Activated CD4-positive, alpha-beta T cell treated with anti-CD3 and anti-CD28 coated beads for 36 hours (primary cell): ENCODE measurements at regions not wholly inside any gene's neighbourhood (a gene's known extent, or its start where the extent isn't known, plus 50 kb on each side); places are given as distances from the start of the nearest gene placed in this dataset.

Source experiments
- ATAC-seq: fragments of 200-7000 bp; cut with Tn5 transposase; one replicate; pipeline ENCODE4 v1.10.0; 2021; ENCODE audit warnings: mild to moderate bottlenecking, moderate library complexity
- CTCF ChIA-PET: fragments of 350-600 bp; sonication (Branson Sonifier 250); formaldehyde crosslinking; loops from one replicate; lab custom pipeline; 2021; ENCODE audit warnings: antibody characterized with exemption; lab: Charles Lee
- POLR2A ChIA-PET: fragments of 350-600 bp; sonication (Branson Sonifier 250); formaldehyde crosslinking; loops from one replicate; lab custom pipeline; 2021; ENCODE audit warnings: antibody characterized with exemption, inconsistent platforms; lab: Charles Lee
- DNase-seq: peaks from one replicate; pipeline ENCODE4 v3.0.0-alpha.2; 2020
- H3K27ac Mint-ChIP-seq: one replicate; pipeline ENCODE4 v1.8.0; 2021; ENCODE audit warnings: mixed read lengths
- H3K27me3 Mint-ChIP-seq: one replicate; pipeline ENCODE4 v1.8.0; 2021; ENCODE audit warnings: mixed read lengths
- H3K36me3 Mint-ChIP-seq: one replicate; pipeline ENCODE4 v1.8.0; 2021; ENCODE audit warnings: low read depth, mixed read lengths
- H3K4me1 Mint-ChIP-seq: one replicate; pipeline ENCODE4 v1.8.0; 2021; ENCODE audit warnings: mixed read lengths
- H3K4me3 Mint-ChIP-seq: one replicate; pipeline ENCODE4 v1.8.0; 2021; ENCODE audit warnings: mild to moderate bottlenecking, moderate library complexity, mixed read lengths
- H3K9me3 Mint-ChIP-seq: one replicate; pipeline ENCODE4 v1.8.0; 2021; ENCODE audit warnings: low read depth, mixed read lengths
- intact Hi-C, 2 experiments: fragments of 100-400 bp; cut with DNase I in 1 of 2; cut with micrococcal nuclease in 1 of 2; formaldehyde crosslinking; loops; one replicate each; pipeline versions ENCODE4 v1.14.2 to v1.15.1; 2022 to 2024; cut with DNase I, micrococcal nuclease

GRCh38 chr12:27907766-27908165 is 64.8 kb downstream of the PTHLH start:
- H3K27ac Mint-ChIP-seq, result no peak overlapping the region
- ATAC-seq (no peak), DNase-seq (no peak)
- CTCF ChIA-PET, result no interaction called here
- POLR2A ChIA-PET, result no interaction called here
- H3K4me3 Mint-ChIP-seq, result no peak overlapping the region
- no peaks in the 10 kb centered on the region for H3K4me1 Mint-ChIP-seq
- H3K9me3 Mint-ChIP-seq, result no peaks in the 10 kb centered on the region
- no peaks in the 10 kb centered on the region for H3K36me3 Mint-ChIP-seq
- intact Hi-C loops, result no loop called here
- H3K27me3 Mint-ChIP-seq, result peaks cover 19% of the 10 kb centered on the region

- CTCF ChIA-PET, result interaction anchor here (0.6 to 1.6 kb wide), 4 partner anchors 34 to 174 kb away, joined by 3 to 5 read pairs (median 4); no protein-coding TSS in a partner anchor
- Mint-ChIP-seq H3K4me3 (no peak overlapping the region), H3K36me3 (no peaks in the 10 kb centered on the region), H3K27me3 (peaks cover 19% of the 10 kb centered on the region), H3K9me3 (no peaks in the 10 kb centered on the region), H3K27ac (no peak overlapping the region), H3K4me1 (no peaks in the 10 kb centered on the region)
- no peak for DNase-seq
- ATAC-seq, result no peak
- intact Hi-C loops, result no loop called here
- POLR2A ChIA-PET, result no interaction called here
These were observed 65.7 kb downstream of the PTHLH start for GRCh38 chr12:27906658-27907473.

GRCh38 chr12:27906127-27906500 is 66.4 kb downstream of the PTHLH start:
- Mint-ChIP-seq H3K27ac (no peak overlapping the region), H3K4me3 (no peak overlapping the region), H3K4me1 (no peaks in the 10 kb centered on the region), H3K9me3 (no peaks in the 10 kb centered on the region), H3K27me3 (peaks cover 15% of the 10 kb centered on the region), H3K36me3 (no peaks in the 10 kb centered on the region)
- intact Hi-C loops, result no loop called here
- POLR2A ChIA-PET, result no interaction called here
- CTCF ChIA-PET, result interaction anchor here (0.7 to 1.6 kb wide), 2 partner anchors 34 to 35 kb away, joined by 4 read pairs; no protein-coding TSS in a partner anchor
- DNase-seq, result no peak
- no peak for ATAC-seq

GRCh38 chr12:27905285-27906126 is 67.0 kb downstream of the PTHLH start:
- intact Hi-C loops, result no loop called here
- no peak overlapping the region for H3K27ac Mint-ChIP-seq
- ChIA-PET CTCF (interaction anchor here (0.7 to 1.6 kb wide), 2 partner anchors 34 to 35 kb away, joined by 4 read pairs; no protein-coding TSS in a partner anchor), POLR2A (no interaction called here)
- peaks cover 13% of the 10 kb centered on the region for H3K27me3 Mint-ChIP-seq
- no peaks in the 10 kb centered on the region for H3K9me3 Mint-ChIP-seq
- H3K4me3 Mint-ChIP-seq, result no peak overlapping the region
- no peaks in the 10 kb centered on the region for H3K36me3 Mint-ChIP-seq
- ATAC-seq (no peak), DNase-seq (no peak)
- no peaks in the 10 kb centered on the region for H3K4me1 Mint-ChIP-seq

GRCh38 chr12:27902651-27903050 is 69.9 kb downstream of the PTHLH start:
- Mint-ChIP-seq H3K27ac (no peak overlapping the region), H3K4me3 (no peak overlapping the region), H3K4me1 (no peaks in the 10 kb centered on the region), H3K27me3 (peaks cover 6% of the 10 kb centered on the region), H3K36me3 (no peaks in the 10 kb centered on the region), H3K9me3 (no peaks in the 10 kb centered on the region)
- CTCF ChIA-PET, result interaction anchor here (0.9 kb wide), 1 partner anchor 38 kb away, joined by 4 read pairs; no protein-coding TSS in a partner anchor
- no peak for ATAC-seq
- POLR2A ChIA-PET, result no interaction called here
- no peak for DNase-seq
- intact Hi-C loops, result no loop called here

GRCh38 chr12:27901959-27902358 is 70.6 kb downstream of the PTHLH start:
- ChIA-PET POLR2A (no interaction called here), CTCF (interaction anchor here (0.6 kb wide), 1 partner anchor 94 kb away, joined by 3 read pairs; no protein-coding TSS in a partner anchor)
- intact Hi-C loops, result no loop called here
- peaks cover 6% of the 10 kb centered on the region for H3K27me3 Mint-ChIP-seq
- DNase-seq (no peak), ATAC-seq (no peak)
- no peaks in the 10 kb centered on the region for H3K36me3 Mint-ChIP-seq
- no peaks in the 10 kb centered on the region for H3K4me1 Mint-ChIP-seq
- no peak overlapping the region for H3K4me3 Mint-ChIP-seq
- no peaks in the 10 kb centered on the region for H3K9me3 Mint-ChIP-seq
- H3K27ac Mint-ChIP-seq, result no peak overlapping the region

- ChIA-PET CTCF (interaction anchor here (0.6 kb wide), 1 partner anchor 95 kb away, joined by 3 read pairs; no protein-coding TSS in a partner anchor), POLR2A (interaction anchor here (0.6 kb wide), 1 partner anchor 23 kb away, joined by 3 read pairs; no protein-coding TSS in a partner anchor)
- no peak for DNase-seq
- H3K4me1 Mint-ChIP-seq, result no peaks in the 10 kb centered on the region
- H3K27me3 Mint-ChIP-seq, result peaks cover 6% of the 10 kb centered on the region
- no peak overlapping the region for H3K27ac Mint-ChIP-seq
- no peaks in the 10 kb centered on the region for H3K36me3 Mint-ChIP-seq
- no peak for ATAC-seq
- intact Hi-C loops, result no loop called here
- H3K9me3 Mint-ChIP-seq, result no peaks in the 10 kb centered on the region
- no peak overlapping the region for H3K4me3 Mint-ChIP-seq
These were observed 71.3 kb downstream of the PTHLH start for GRCh38 chr12:27900920-27901879.

GRCh38 chr12:27899151-27899661 is 73.3 kb downstream of the PTHLH start:
- ATAC-seq, result no peak
- DNase-seq, result peak; percentile 6
- peaks cover 9% of the 10 kb centered on the region for H3K27me3 Mint-ChIP-seq
- ChIA-PET CTCF (no interaction called here), POLR2A (no interaction called here)
- no peaks in the 10 kb centered on the region for H3K36me3 Mint-ChIP-seq
- H3K27ac Mint-ChIP-seq, result no peak overlapping the region
- no peaks in the 10 kb centered on the region for H3K9me3 Mint-ChIP-seq
- no peak overlapping the region for H3K4me3 Mint-ChIP-seq
- H3K4me1 Mint-ChIP-seq, result no peaks in the 10 kb centered on the region
- intact Hi-C loops, result no loop called here

- no peak overlapping the region for H3K27ac Mint-ChIP-seq
- DNase-seq (no peak), ATAC-seq (no peak)
- no peak overlapping the region for H3K4me3 Mint-ChIP-seq
- intact Hi-C loops, result no loop called here
- H3K36me3 Mint-ChIP-seq, result no peaks in the 10 kb centered on the region
- CTCF ChIA-PET, result interaction anchor here (0.7 kb wide), 1 partner anchor 25 kb away, joined by 3 read pairs; no protein-coding TSS in a partner anchor
- POLR2A ChIA-PET, result interaction anchor here (0.5 kb wide), 1 partner anchor 172 kb away, joined by 3 read pairs; no protein-coding TSS in a partner anchor
- H3K27me3 Mint-ChIP-seq, result peaks cover 5% of the 10 kb centered on the region
- H3K4me1 Mint-ChIP-seq, result no peaks in the 10 kb centered on the region
- no peaks in the 10 kb centered on the region for H3K9me3 Mint-ChIP-seq
These were observed 74.5 kb downstream of the PTHLH start for GRCh38 chr12:27898022-27898421.

- Mint-ChIP-seq H3K27ac (no peak overlapping the region), H3K4me3 (no peak overlapping the region), H3K9me3 (no peaks in the 10 kb centered on the region), H3K4me1 (no peaks in the 10 kb centered on the region), H3K36me3 (no peaks in the 10 kb centered on the region), H3K27me3 (peaks cover 6% of the 10 kb centered on the region)
- no peak for ATAC-seq
- DNase-seq, result no peak
- ChIA-PET CTCF (no interaction called here), POLR2A (no interaction called here)
- intact Hi-C loops, result no loop called here
These were observed 76.0 kb downstream of the PTHLH start for GRCh38 chr12:27896419-27896990.
